ENCODE measurements at regions not wholly inside any gene's neighbourhood (a gene's known extent, or its start where the extent isn't known, plus 50 kb on each side); places are given as distances from the start of the nearest gene placed in this dataset.

DNA sequence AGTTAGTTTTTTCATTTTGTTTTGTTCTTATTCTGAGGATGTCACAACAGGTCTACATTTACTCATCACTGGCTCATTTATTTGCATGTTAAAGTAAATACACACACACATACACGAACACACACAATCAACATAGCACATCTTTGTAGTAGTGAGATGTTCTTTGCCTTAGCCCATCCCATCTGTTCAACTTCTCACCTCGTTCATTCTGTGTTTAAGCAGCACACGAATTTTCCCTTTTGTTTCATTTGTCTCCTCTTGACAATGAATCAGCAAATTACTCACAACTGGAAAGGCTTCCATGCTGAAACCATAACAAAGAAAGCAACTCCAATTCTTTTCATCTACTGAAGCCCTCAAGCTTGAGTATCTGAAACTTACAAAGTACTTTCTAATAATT is 133.3 kb upstream of the CHRM3 start:
- no peak overlapping the region for H3K27ac ChIP-seq
- TF ChIP-seq, protein P1, sequence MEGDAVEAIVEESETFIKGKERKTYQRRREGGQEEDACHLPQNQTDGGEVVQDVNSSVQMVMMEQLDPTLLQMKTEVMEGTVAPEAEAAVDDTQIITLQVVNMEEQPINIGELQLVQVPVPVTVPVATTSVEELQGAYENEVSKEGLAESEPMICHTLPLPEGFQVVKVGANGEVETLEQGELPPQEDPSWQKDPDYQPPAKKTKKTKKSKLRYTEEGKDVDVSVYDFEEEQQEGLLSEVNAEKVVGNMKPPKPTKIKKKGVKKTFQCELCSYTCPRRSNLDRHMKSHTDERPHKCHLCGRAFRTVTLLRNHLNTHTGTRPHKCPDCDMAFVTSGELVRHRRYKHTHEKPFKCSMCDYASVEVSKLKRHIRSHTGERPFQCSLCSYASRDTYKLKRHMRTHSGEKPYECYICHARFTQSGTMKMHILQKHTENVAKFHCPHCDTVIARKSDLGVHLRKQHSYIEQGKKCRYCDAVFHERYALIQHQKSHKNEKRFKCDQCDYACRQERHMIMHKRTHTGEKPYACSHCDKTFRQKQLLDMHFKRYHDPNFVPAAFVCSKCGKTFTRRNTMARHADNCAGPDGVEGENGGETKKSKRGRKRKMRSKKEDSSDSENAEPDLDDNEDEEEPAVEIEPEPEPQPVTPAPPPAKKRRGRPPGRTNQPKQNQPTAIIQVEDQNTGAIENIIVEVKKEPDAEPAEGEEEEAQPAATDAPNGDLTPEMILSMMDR (IDR thresholded peaks at IDR 0.05): no peak

DNA sequence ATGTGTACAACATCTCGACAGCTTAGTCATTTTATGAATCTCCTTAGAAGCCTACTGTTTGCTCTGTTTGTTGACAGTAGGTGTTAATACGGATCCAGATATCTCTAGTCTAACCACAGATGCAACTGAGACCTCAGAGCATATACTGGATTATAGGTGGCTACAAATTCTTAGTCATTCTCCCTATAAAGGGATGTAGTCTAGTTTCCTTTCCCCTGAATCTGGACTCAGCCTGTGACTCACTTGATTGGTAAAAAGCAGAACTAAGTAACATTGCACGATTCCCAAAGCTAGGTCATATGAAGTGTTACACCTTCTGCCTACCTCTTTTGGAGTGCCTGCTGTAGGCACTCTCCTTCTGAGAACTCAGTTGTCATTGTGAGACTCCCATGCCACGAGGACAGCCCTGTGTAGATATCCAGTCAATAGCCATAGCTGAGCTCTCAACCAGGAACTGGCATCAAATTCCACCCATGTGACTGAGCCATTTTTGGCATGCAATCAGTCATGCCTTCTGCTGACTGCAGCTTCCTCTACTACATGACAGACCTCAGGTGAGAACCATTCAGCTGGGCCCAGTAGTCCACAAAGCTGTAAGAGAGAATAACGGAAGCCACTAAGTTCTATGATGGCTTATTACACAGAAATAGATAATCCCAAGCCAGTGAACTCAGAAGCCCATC is 135.9 kb upstream of the CHRM3 start:
- DNase-seq (ENCODE audit: low spot score): no peak
- no peak overlapping the region for H3K4me3 ChIP-seq
- TF ChIP-seq, protein P1 (IDR thresholded peaks at IDR 0.05): no peak
- no peak overlapping the region for H3K27ac ChIP-seq
- no peaks in the 10 kb centered on the region for H3K4me1 ChIP-seq
- no peaks in the 10 kb centered on the region for H3K9me3 ChIP-seq
- no peaks in the 10 kb centered on the region for H3K36me3 ChIP-seq
- H3K27me3 ChIP-seq: no peaks in the 10 kb centered on the region

More for the DNA sequence above, 133.3 kb upstream of the CHRM3 start:
- H3K4me3 ChIP-seq: no peak overlapping the region
- H3K36me3 ChIP-seq: no peaks in the 10 kb centered on the region
- no peaks in the 10 kb centered on the region for H3K4me1 ChIP-seq
- H3K9me3 ChIP-seq: peaks cover 0 to 13% of the 10 kb centered on the region in 2 donors
- DNase-seq (ENCODE audit: low spot score): no peak
- H3K27me3 ChIP-seq: no peaks in the 10 kb centered on the region

DNA sequence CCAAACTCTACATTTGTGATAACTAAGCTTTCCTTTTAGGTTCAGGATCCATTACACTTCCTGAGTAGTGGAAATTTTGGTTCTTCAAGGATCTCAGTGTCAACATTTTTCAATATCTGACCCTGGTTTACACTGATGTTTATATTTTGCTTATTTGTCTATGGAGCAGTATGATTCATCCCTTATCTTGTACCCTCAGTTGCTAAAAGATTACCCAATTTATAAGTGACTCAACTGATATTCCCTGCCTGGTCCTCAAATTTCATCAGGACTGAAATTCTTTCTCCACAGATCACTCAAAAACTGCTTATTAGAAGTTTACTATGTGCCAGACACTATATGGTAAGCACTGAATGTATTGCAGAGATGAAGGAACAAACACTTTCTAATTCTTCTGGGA is 139.1 kb upstream of the CHRM3 start:
- TF ChIP-seq, protein P1 (IDR thresholded peaks at IDR 0.05): no peak
- no peaks in the 10 kb centered on the region for H3K36me3 ChIP-seq
- no peak overlapping the region for H3K27ac ChIP-seq
- no peaks in the 10 kb centered on the region for H3K4me1 ChIP-seq
- no peaks in the 10 kb centered on the region for H3K9me3 ChIP-seq
- DNase-seq (ENCODE audit: low spot score): no peak
- H3K4me3 ChIP-seq: no peak overlapping the region
- H3K27me3 ChIP-seq: no peaks in the 10 kb centered on the region

DNA sequence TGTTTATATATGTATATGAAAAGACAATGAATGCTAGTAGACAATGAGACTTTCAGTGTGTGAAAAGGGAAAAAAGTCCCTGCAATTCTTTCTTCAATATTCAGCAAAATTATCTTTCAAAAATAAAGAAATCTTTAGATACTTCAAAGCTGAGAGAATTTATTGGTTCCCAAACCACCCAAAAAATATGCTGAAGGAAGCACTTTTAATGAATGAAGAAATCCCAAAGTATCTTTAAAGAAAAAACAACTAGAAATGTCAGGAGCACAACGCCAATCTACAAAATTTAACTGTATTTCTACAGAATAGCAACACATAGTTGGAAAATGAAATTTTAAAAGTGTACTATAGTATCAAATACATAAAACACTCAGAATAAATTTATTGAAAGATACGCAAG is 142.3 kb upstream of the CHRM3 start:
- no peak for DNase-seq (ENCODE audit: low spot score)
- H3K36me3 ChIP-seq: no peaks in the 10 kb centered on the region
- H3K4me1 ChIP-seq: no peaks in the 10 kb centered on the region
- no peaks in the 10 kb centered on the region for H3K27me3 ChIP-seq
- no peak overlapping the region for H3K27ac ChIP-seq
- no peaks in the 10 kb centered on the region for H3K9me3 ChIP-seq
- TF ChIP-seq, protein P1 (IDR thresholded peaks at IDR 0.05): no peak
- no peak overlapping the region for H3K4me3 ChIP-seq

DNA sequence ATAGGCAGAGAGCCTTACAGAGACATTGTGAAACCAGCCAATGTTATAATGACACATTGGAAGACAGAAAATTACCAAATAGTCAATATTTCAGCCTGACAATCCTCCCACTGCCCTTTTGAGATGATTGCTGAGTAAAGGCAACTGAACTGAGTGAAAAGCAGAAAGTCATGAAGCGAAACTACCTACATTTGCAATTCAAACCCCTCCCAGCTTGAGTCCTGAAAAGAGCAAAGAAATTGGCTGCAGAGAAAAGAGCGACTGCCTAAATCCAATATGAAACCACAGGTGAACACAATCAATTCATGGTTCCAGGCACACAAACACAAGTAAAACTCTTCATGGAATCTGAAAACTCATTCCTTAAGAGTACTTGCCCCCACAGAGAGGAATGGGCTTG is 143.4 kb upstream of the CHRM3 start:
- no peaks in the 10 kb centered on the region for H3K36me3 ChIP-seq
- H3K4me1 ChIP-seq: no peaks in the 10 kb centered on the region
- H3K27ac ChIP-seq: no peak overlapping the region
- H3K27me3 ChIP-seq: no peaks in the 10 kb centered on the region
- DNase-seq (ENCODE audit: low spot score): no peak
- no peak overlapping the region for H3K4me3 ChIP-seq
- TF ChIP-seq, protein P1 (IDR thresholded peaks at IDR 0.05): no peak
- H3K9me3 ChIP-seq: no peaks in the 10 kb centered on the region

DNA sequence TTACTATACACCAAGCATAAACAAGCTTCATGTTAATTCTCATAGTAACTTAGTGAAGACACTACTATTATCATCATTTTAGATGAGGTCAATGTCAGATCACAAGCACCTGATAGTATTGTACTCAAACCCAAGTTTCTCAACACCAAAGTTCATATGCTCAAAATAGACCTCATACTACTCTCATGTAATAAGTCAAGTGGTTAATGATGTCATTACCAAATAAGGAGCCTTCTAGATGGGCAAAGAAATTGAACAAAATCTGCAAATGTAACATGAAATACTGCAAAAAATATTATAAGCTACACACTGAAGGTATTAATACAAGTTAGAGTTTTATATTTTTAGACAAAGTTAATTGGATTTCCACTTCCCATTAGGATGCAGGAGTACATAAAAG is 144.0 kb upstream of the CHRM3 start:
- DNase-seq (ENCODE audit: low spot score): no peak
- TF ChIP-seq, protein P1 (IDR thresholded peaks at IDR 0.05): no peak
- Histone ChIP-seq H3K4me3 (no peak overlapping the region), H3K27me3 (no peaks in the 10 kb centered on the region), H3K27ac (no peak overlapping the region), H3K36me3 (no peaks in the 10 kb centered on the region), H3K4me1 (no peaks in the 10 kb centered on the region), H3K9me3 (no peaks in the 10 kb centered on the region)
